ENCODE measurements at regions not wholly inside any gene's neighbourhood (a gene's known extent, or its start where the extent isn't known, plus 50 kb on each side); places are given as distances from the start of the nearest gene placed in this dataset.

- TF ChIP-seq POLR2A (IDR thresholded peaks at IDR 0.05) (no peak), CTCF (IDR thresholded peaks at IDR 0.05) (no peak)
These were observed 442.2 kb upstream of the CWC22 start for GRCh38 chr2:180449171-180449915.

Measured in Peyer's patch (tissue), 4 donors.